Liver (tissue), 8 donors: ENCODE measurements at regions not wholly inside any gene's neighbourhood (a gene's known extent, or its start where the extent isn't known, plus 50 kb on each side); places are given as distances from the start of the nearest gene placed in this dataset.

Experiments used
- DNase-seq: peaks from one replicate; pipeline ENCODE4 v3.0.0-alpha.2; 2017; ENCODE audit warnings: low spot score
- H3K27ac ChIP-seq, 2 donors: one replicate each; pipeline ENCODE4 v1.7.0; 2013; ENCODE audit warnings: inconsistent platforms in 2 of 2, low read length in 2 of 2, control low read depth in 1 of 2, low read depth in 1 of 2, mild to moderate bottlenecking in 1 of 2
- H3K27me3 ChIP-seq, 4 donors: one replicate each; pipeline versions ENCODE4 v1.6.1 to v1.7.0; 2013; ENCODE audit warnings: low read length in 3 of 4, inconsistent platforms in 1 of 4, mild to moderate bottlenecking in 1 of 4, moderate library complexity in 1 of 4; ENCODE audit not compliant: control insufficient read depth in 4 of 4, insufficient read depth in 4 of 4
- H3K36me3 ChIP-seq, 4 donors: one replicate each; pipeline versions ENCODE4 v1.6.1 to v1.7.0; 2013; ENCODE audit warnings: low read length in 3 of 4, mild to moderate bottlenecking in 3 of 4, low read depth in 1 of 4, moderate library complexity in 1 of 4; ENCODE audit not compliant: control insufficient read depth in 4 of 4, insufficient read depth in 3 of 4
- H3K4me1 ChIP-seq, 4 donors: one replicate each; pipeline versions ENCODE4 v1.6.1 to v1.7.0; 2013; ENCODE audit warnings: low read length in 3 of 4, mild to moderate bottlenecking in 3 of 4, moderate library complexity in 1 of 4; ENCODE audit not compliant: control insufficient read depth in 4 of 4, insufficient read depth in 4 of 4
- H3K4me3 ChIP-seq, 3 donors: one replicate each; pipeline versions ENCODE4 v1.6.1 to v1.7.0; 2013; ENCODE audit warnings: low read length in 3 of 3, control low read depth in 1 of 3, low read depth in 1 of 3, mild to moderate bottlenecking in 1 of 3
- H3K9ac ChIP-seq, 2 donors: one replicate each; pipeline ENCODE4 v1.7.0; 2013; ENCODE audit warnings: low read length in 2 of 2, mild to moderate bottlenecking in 2 of 2, moderate library complexity in 2 of 2, control low read depth in 1 of 2, low read depth in 1 of 2
- H3K9me3 ChIP-seq, 4 donors: one replicate each; pipeline versions ENCODE4 v1.6.1 to v1.7.0; 2013; ENCODE audit warnings: low read length in 3 of 4; ENCODE audit not compliant: control insufficient read depth in 4 of 4
- CTCF ChIP-seq: fragments of 150-350 bp; IDR thresholded peaks from 2 replicates; pipeline ENCODE4 v1.5.1; 2017; ENCODE audit warnings: improper control_type of control experiment, low read depth, low read length; ENCODE audit not compliant: missing input control
- EGR1 ChIP-seq, 2 donors: IDR thresholded peaks; 2 replicates each; pipeline ENCODE4 v1.6.1; 2016 to 2018; ENCODE audit warnings: antibody characterized with exemption in 2 of 2, low read depth in 2 of 2
- FOXA1 ChIP-seq: IDR thresholded peaks from 2 replicates; pipeline ENCODE4 v1.6.1; 2016; ENCODE audit warnings: antibody characterized with exemption
- GABPA ChIP-seq, 2 donors: IDR thresholded peaks in 1 of 2; conservative IDR thresholded peaks in 1 of 2; 2 replicates each; pipeline ENCODE4 v1.6.1; 2016; ENCODE audit warnings: antibody characterized with exemption in 2 of 2, mild to moderate bottlenecking in 1 of 2, moderate library complexity in 1 of 2
- HNF4A ChIP-seq, 2 donors: conservative IDR thresholded peaks; 2 replicates each; pipeline ENCODE4 v1.6.1; 2016; ENCODE audit warnings: antibody characterized with exemption in 2 of 2, mild to moderate bottlenecking in 2 of 2
- HNF4G ChIP-seq: IDR thresholded peaks from 2 replicates; pipeline ENCODE4 v1.6.1; 2016; ENCODE audit warnings: antibody characterized with exemption
- JUND ChIP-seq, 2 donors: IDR thresholded peaks; 2 replicates each; pipeline ENCODE4 v1.6.1; 2016; ENCODE audit warnings: antibody characterized with exemption in 2 of 2
- MAX ChIP-seq: IDR thresholded peaks from 2 replicates; pipeline ENCODE4 v1.6.1; 2016; ENCODE audit warnings: antibody characterized with exemption
- RAD21 ChIP-seq, 2 donors: IDR thresholded peaks; 2 replicates each; pipeline ENCODE4 v1.6.1; 2016; ENCODE audit warnings: antibody characterized with exemption in 2 of 2, mild to moderate bottlenecking in 2 of 2
- REST ChIP-seq: IDR thresholded peaks from 2 replicates; pipeline ENCODE4 v1.6.1; 2016; ENCODE audit warnings: antibody characterized with exemption, mild to moderate bottlenecking
- RXRA ChIP-seq, 2 donors: IDR thresholded peaks; 2 replicates each; pipeline ENCODE4 v1.6.1; 2017 to 2018; ENCODE audit warnings: antibody characterized with exemption in 2 of 2, mild to moderate bottlenecking in 1 of 2
- SP1 ChIP-seq: IDR thresholded peaks from 2 replicates; pipeline ENCODE4 v1.6.1; 2018; ENCODE audit warnings: antibody characterized with exemption, mild to moderate bottlenecking
- TAF1 ChIP-seq: conservative IDR thresholded peaks from 2 replicates; pipeline ENCODE4 v1.6.1; 2016; ENCODE audit warnings: antibody characterized with exemption, mild to moderate bottlenecking
- YY1 ChIP-seq: IDR thresholded peaks from 2 replicates; pipeline ENCODE4 v1.6.1; 2016; ENCODE audit warnings: antibody characterized with exemption, mild to moderate bottlenecking
- ZBTB33 ChIP-seq: IDR thresholded peaks from 2 replicates; pipeline ENCODE4 v1.6.1; 2016; ENCODE audit warnings: antibody characterized with exemption
- WGBS: extraction: QIAGEN DNeasy Blood & Tissue Kit; methylation state at CpG from one replicate; pipeline ENCODE4 v1.1.7; 2013; 5-methylcytosine and 5-hydroxymethylcytosine counted together
- donor health status: healthy.
- donor health status: healthy.
- donor health status: healthy.
- donor health status: healthy.
- donor health status: healthy.

GRCh38 chr12:66984962-66985361 lies 284.2 kb upstream of the CAND1 start (continued):
- TF ChIP-seq ZBTB33 (no peak), GABPA (IDR thresholded peaks at IDR 0.05 in 1 of 2, conservative IDR thresholded peaks at IDR 0.05 in 1 of 2) (no peak), SP1 (no peak), YY1 (no peak), TAF1 (no peak), RXRA (IDR thresholded peaks at IDR 0.05) (no peak), HNF4G (no peak), EGR1 (IDR thresholded peaks at IDR 0.05; ENCODE audit: low read depth in 2 of 2) (no peak)

GRCh38 chr12:66999141-66999540 lies 270.0 kb upstream of the CAND1 start:
- no peak for DNase-seq
- Histone ChIP-seq H3K9me3 (no peaks in the 10 kb centered on the region), H3K4me3 (no peak overlapping the region), H3K36me3 (no peaks in the 10 kb centered on the region), H3K4me1 (no peaks in the 10 kb centered on the region), H3K27me3 (no peaks in the 10 kb centered on the region), H3K27ac (no peak overlapping the region), H3K9ac (no peak overlapping the region)
- WGBS: 59% methylated on average over 1 of the region's 1 CpG
- TF ChIP-seq YY1: no peak
- no peak for TF ChIP-seq HNF4A (conservative IDR thresholded peaks at IDR 0.05)

- Histone ChIP-seq H3K4me3 (no peak overlapping the region), H3K27me3 (no peaks in the 10 kb centered on the region), H3K27ac (no peak overlapping the region), H3K9ac (no peak overlapping the region), H3K36me3 (no peaks in the 10 kb centered on the region), H3K4me1 (no peaks in the 10 kb centered on the region), H3K9me3 (no peaks in the 10 kb centered on the region)
- 44% methylated on average over 2 of the region's 2 CpGs for WGBS
- TF ChIP-seq MAX (no peak), HNF4G (no peak), FOXA1 (no peak), HNF4A (conservative IDR thresholded peaks at IDR 0.05) (no peak), RAD21 (IDR thresholded peaks at IDR 0.05) (no peak)
- DNase-seq: no peak
These were observed 267.9 kb upstream of the CAND1 start for GRCh38 chr12:67001251-67001650.

GRCh38 chr12:67002720-67003119 lies 266.4 kb upstream of the CAND1 start:
- Histone ChIP-seq H3K4me1 (no peaks in the 10 kb centered on the region), H3K36me3 (no peaks in the 10 kb centered on the region), H3K27me3 (no peaks in the 10 kb centered on the region), H3K9ac (no peak overlapping the region), H3K4me3 (no peak overlapping the region), H3K27ac (no peak overlapping the region), H3K9me3 (no peaks in the 10 kb centered on the region)
- DNase-seq: no peak
- TF ChIP-seq HNF4G (no peak), MAX (no peak), SP1 (no peak), HNF4A (conservative IDR thresholded peaks at IDR 0.05) (no peak), CTCF (no peak), EGR1 (IDR thresholded peaks at IDR 0.05; ENCODE audit: low read depth in 2 of 2) (no peak), REST (no peak), FOXA1 (no peak), JUND (IDR thresholded peaks at IDR 0.05) (no peak)
- WGBS: 74% methylated on average over 2 of the region's 2 CpGs
